ENCODE measurements at regions not wholly inside any gene's neighbourhood (a gene's known extent, or its start where the extent isn't known, plus 50 kb on each side); places are given as distances from the start of the nearest gene placed in this dataset.

GRCh38 chr22:48745842-48746788 is 1081.6 kb downstream of the BRD1 start:
- H3K27me3 Mint-ChIP-seq (ENCODE audit: low read depth): peaks cover 5% of the 10 kb centered on the region
- no peaks in the 10 kb centered on the region for H3K36me3 Mint-ChIP-seq (ENCODE audit: low read depth)
- H3K27ac Mint-ChIP-seq: no peak overlapping the region
- H3K4me3 Mint-ChIP-seq: no peak overlapping the region
- no peaks in the 10 kb centered on the region for H3K9me3 Mint-ChIP-seq
- H3K4me1 Mint-ChIP-seq: no peaks in the 10 kb centered on the region
- TF ChIP-seq CTCF (IDR thresholded peaks at IDR 0.05; ENCODE audit: unreplicated experiment in 3 of 3): no peak

DNA sequence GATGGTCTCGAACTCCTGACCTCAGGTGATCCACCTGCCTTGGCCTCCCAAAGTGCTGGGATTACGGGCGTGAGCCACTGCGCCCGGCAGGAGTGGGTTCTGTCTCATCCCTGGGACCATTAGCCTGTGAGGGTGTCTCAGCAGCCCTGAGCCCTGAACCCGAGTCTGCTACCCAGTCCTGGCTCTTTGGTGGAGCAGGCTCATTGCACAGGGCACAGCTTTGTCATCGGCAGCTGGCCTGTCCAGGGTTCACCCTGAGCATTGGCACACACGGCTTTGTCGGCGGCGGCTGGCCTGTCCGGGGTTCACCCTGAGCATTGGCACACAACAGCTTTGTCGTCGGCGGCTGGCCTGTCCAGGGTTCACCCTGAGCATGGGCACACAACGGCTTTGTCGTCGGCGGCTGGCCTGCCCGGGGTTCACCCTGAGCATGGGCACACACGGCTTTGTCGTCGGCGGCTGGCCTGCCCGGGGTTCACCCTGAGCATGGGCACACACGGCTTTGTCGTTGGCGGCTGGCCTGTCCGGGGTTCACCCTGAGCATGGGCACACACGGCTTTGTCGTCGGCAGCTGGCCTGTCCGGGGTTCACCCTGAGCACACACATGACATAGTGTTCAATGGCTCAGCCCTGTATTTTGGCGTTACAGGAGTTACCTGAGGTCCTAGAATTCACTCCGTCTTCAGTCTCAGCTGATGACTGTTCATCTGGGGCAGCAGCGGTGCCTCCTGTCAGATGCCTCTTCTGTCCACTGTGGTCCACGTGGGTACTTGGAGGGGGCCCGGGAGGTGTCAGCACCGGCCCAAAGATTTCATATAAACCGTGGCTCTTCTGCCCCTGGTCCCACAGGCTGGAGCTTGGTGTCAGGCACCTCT is 1082.5 kb downstream of the BRD1 start:
- H3K9me3 Mint-ChIP-seq: no peaks in the 10 kb centered on the region
- H3K4me1 Mint-ChIP-seq: no peaks in the 10 kb centered on the region
- H3K4me3 Mint-ChIP-seq: no peak overlapping the region
- H3K27ac Mint-ChIP-seq: no peak overlapping the region
- H3K36me3 Mint-ChIP-seq (ENCODE audit: low read depth): no peaks in the 10 kb centered on the region
- TF ChIP-seq CTCF (IDR thresholded peaks at IDR 0.05; ENCODE audit: unreplicated experiment in 3 of 3): no peak
- peaks cover 5% of the 10 kb centered on the region for H3K27me3 Mint-ChIP-seq (ENCODE audit: low read depth)

GRCh38 chr22:48744283-48744641 is 1083.4 kb downstream of the BRD1 start:
- Mint-ChIP-seq H3K27ac (no peak overlapping the region), H3K4me1 (no peaks in the 10 kb centered on the region), H3K36me3 (ENCODE audit: low read depth) (no peaks in the 10 kb centered on the region), H3K9me3 (no peaks in the 10 kb centered on the region), H3K4me3 (no peak overlapping the region), H3K27me3 (ENCODE audit: low read depth) (peaks cover 8% of the 10 kb centered on the region)
- no peak for TF ChIP-seq CTCF (IDR thresholded peaks at IDR 0.05; ENCODE audit: unreplicated experiment in 3 of 3)

DNA sequence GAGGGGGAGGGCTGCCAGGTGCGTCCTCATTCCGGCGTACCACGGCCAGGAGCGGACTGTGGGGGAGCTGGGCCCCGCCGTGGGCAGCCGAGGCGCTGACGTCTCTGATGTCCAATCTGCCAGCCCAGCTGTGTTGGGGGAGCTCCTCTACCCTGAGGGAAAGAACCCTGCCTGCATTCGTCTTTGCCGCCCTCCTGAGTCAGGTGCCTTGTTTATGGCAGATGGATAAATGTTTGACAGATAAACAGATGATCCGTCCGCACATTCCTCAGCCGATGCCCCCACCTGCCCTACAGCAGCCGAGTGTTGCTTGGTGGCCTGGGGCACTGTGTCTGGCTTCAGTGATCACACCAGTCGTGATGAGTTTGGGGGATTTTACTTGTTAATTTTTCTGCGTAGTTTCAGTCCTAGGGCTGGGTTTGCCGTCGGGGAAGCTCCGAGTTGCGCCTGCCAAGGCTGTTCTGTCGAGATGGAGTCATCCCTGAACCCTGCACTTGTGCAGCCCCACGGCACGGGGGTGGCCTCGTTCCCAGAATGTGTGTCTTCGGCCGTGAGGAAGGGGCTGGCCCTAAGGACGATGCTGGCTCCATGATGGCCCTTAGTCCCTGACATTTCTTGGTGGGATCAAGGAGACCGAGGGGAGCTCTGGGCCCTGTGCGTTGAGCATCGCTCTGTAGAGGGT is 1083.9 kb downstream of the BRD1 start:
- Mint-ChIP-seq H3K9me3 (no peaks in the 10 kb centered on the region), H3K27me3 (ENCODE audit: low read depth) (peaks cover 8% of the 10 kb centered on the region), H3K36me3 (ENCODE audit: low read depth) (no peaks in the 10 kb centered on the region), H3K4me3 (no peak overlapping the region), H3K4me1 (no peaks in the 10 kb centered on the region), H3K27ac (peak overlapping the region in 1 of 3 experiments; percentile 19)
- TF ChIP-seq CTCF (IDR thresholded peaks at IDR 0.05; ENCODE audit: unreplicated experiment in 3 of 3): no peak

GRCh38 chr22:48742556-48743343 is 1084.9 kb downstream of the BRD1 start:
- Mint-ChIP-seq H3K36me3 (ENCODE audit: low read depth) (no peaks in the 10 kb centered on the region), H3K27ac (no peak overlapping the region), H3K9me3 (no peaks in the 10 kb centered on the region), H3K4me3 (no peak overlapping the region), H3K27me3 (ENCODE audit: low read depth) (peaks cover 8% of the 10 kb centered on the region), H3K4me1 (no peaks in the 10 kb centered on the region)
- no peak for TF ChIP-seq CTCF (IDR thresholded peaks at IDR 0.05; ENCODE audit: unreplicated experiment in 3 of 3)

Data from nephron (organoid).